ENCODE measurements at regions not wholly inside any gene's neighbourhood (a gene's known extent, or its start where the extent isn't known, plus 50 kb on each side); places are given as distances from the start of the nearest gene placed in this dataset.
A peak's percentile ranks its signal among the peaks of the same experiment; 100 is the strongest.

GRCh38 chr18:11500153-11501122, 109.0 kb upstream of the SLC35G4 start:
- no peak overlapping the region for H3K4me3 ChIP-seq (ENCODE audit: low read depth, low read length)
- H3K27ac ChIP-seq (ENCODE audit: extremely low read depth, low read depth, low read length), result no peak overlapping the region
- POLR2A ChIA-PET, result interaction anchor here (0.5 kb wide), 1 partner anchor 25 kb away, joined by 3 read pairs; no protein-coding TSS in a partner anchor
- no peaks in the 10 kb centered on the region for H3K9me3 ChIP-seq (ENCODE audit: control insufficient read depth, insufficient read depth, low read depth, low read length)
- no peak for TF ChIP-seq ZXDB (tag by site-specific recombination; IDR thresholded peaks at IDR 0.05)
- TF ChIP-seq HIC1 (tag by site-specific recombination; IDR thresholded peaks at IDR 0.05), result peak; percentile 50; the same call in 1 of the 2 replicates
- TF ChIP-seq ZNF335 (tag by site-specific recombination; conservative IDR thresholded peaks at IDR 0.05), result no peak
- no peak for TF ChIP-seq MEIS1 (CRISPR knock-in tag; IDR thresholded peaks at IDR 0.05; ENCODE audit: borderline replicate concordance)
- peak; percentile 45; the same call in 1 of the 2 replicates for TF ChIP-seq PRDM1 (tag by site-specific recombination; IDR thresholded peaks at IDR 0.05)
- TF ChIP-seq ZFP37 (tag by site-specific recombination; IDR thresholded peaks at IDR 0.05), result 0 out of 2 replicates have a peak, but pooled peaks have one; percentile 43
- TF ChIP-seq ZNF704 (tag by site-specific recombination; IDR thresholded peaks at IDR 0.05), result no peak
- TF ChIP-seq HOXD13 (CRISPR knock-in tag; IDR thresholded peaks at IDR 0.05; ENCODE audit: borderline replicate concordance), result no peak
- no peaks in the 10 kb centered on the region for H3K4me1 ChIP-seq (ENCODE audit: control insufficient read depth, insufficient read depth, low read length)
- no peaks in the 10 kb centered on the region for H3K36me3 ChIP-seq (ENCODE audit: control insufficient read depth in 2 of 2, insufficient read depth in 1 of 2, low read length in 2 of 2)
- CTCF ChIA-PET, result interaction anchor here (0.7 to 1.3 kb wide), 2 partner anchors 20 to 421 kb away, joined by 5 read pairs; no protein-coding TSS in a partner anchor

GRCh38 chr18:11498821-11499220, 110.6 kb upstream of the SLC35G4 start:
- H3K4me3 ChIP-seq (ENCODE audit: low read depth, low read length), result no peak overlapping the region
- H3K36me3 ChIP-seq (ENCODE audit: control insufficient read depth in 2 of 2, insufficient read depth in 1 of 2, low read length in 2 of 2), result no peaks in the 10 kb centered on the region
- no peak for TF ChIP-seq SCRT1 (tag by site-specific recombination; IDR thresholded peaks at IDR 0.05; ENCODE audit: borderline replicate concordance)
- TF ChIP-seq ZNF138 (tag by site-specific recombination; IDR thresholded peaks at IDR 0.05; ENCODE audit: borderline replicate concordance), result no peak
- no peak for TF ChIP-seq ZBTB8A (tag by site-specific recombination; IDR thresholded peaks at IDR 0.05)
- no peak for TF ChIP-seq ZNF658 (tag by site-specific recombination; IDR thresholded peaks at IDR 0.05)
- TF ChIP-seq ZNF394 (tag by site-specific recombination; IDR thresholded peaks at IDR 0.05; ENCODE audit: borderline replicate concordance), result no peak
- H3K9me3 ChIP-seq (ENCODE audit: control insufficient read depth, insufficient read depth, low read depth, low read length), result no peaks in the 10 kb centered on the region
- POLR2A ChIA-PET, result no interaction called here
- H3K27ac ChIP-seq (ENCODE audit: extremely low read depth, low read depth, low read length), result no peak overlapping the region
- H3K4me1 ChIP-seq (ENCODE audit: control insufficient read depth, insufficient read depth, low read length), result no peaks in the 10 kb centered on the region
- CTCF ChIA-PET, result no interaction called here

- no peak overlapping the region for H3K27ac ChIP-seq (ENCODE audit: extremely low read depth, low read depth, low read length)
- no peaks in the 10 kb centered on the region for H3K36me3 ChIP-seq (ENCODE audit: control insufficient read depth in 2 of 2, insufficient read depth in 1 of 2, low read length in 2 of 2)
- ChIA-PET CTCF (interaction anchor here (1.3 kb wide), 1 partner anchor 187 kb away, joined by 4 read pairs; no protein-coding TSS in a partner anchor), POLR2A (no interaction called here)
- H3K9me3 ChIP-seq (ENCODE audit: control insufficient read depth, insufficient read depth, low read depth, low read length), result no peaks in the 10 kb centered on the region
- H3K4me1 ChIP-seq (ENCODE audit: control insufficient read depth, insufficient read depth, low read length), result no peaks in the 10 kb centered on the region
- no peak overlapping the region for H3K4me3 ChIP-seq (ENCODE audit: low read depth, low read length)
- TF ChIP-seq SP7 (tag by site-specific recombination; IDR thresholded peaks at IDR 0.05), result 0 out of 2 replicates have a peak, but pooled peaks have one; percentile 15
- TF ChIP-seq ZNF837 (tag by site-specific recombination; IDR thresholded peaks at IDR 0.05), result no peak
Observed at GRCh38 chr18:11497585-11497984, 111.8 kb upstream of the SLC35G4 start.
